HCEC 1CT (cell line): ENCODE measurements at regions not wholly inside any gene's neighbourhood (a gene's known extent, or its start where the extent isn't known, plus 50 kb on each side); places are given as distances from the start of the nearest gene placed in this dataset.
"Not testable (repeated sequence)": the region's sequence is repeated elsewhere in the genome, so short reads cannot be mapped to it uniquely, and the experiment has no call there.

ENCODE experiments used
- DNase-seq: peaks from one replicate; pipeline ENCODE4 v3.0.0-alpha.2; 2017

GRCh38 chr15:95600884-95601283, 729.6 kb upstream of the NR2F2 start:
- DNase-seq = no peak

- DNase-seq = no peak
Measured at GRCh38 chr15:95601525-95601924, 729.0 kb upstream of the NR2F2 start.

- no peak for DNase-seq
Measured at GRCh38 chr15:95603802-95604201, 726.7 kb upstream of the NR2F2 start.

- DNase-seq = peak; percentile 86
Measured at GRCh38 chr15:95604634-95605036, 725.9 kb upstream of the NR2F2 start.

- DNase-seq = no peak
Measured at GRCh38 chr15:95605098-95605497, 725.4 kb upstream of the NR2F2 start.

- no peak for DNase-seq
Measured at GRCh38 chr15:95606551-95606950, 723.9 kb upstream of the NR2F2 start.

GRCh38 chr15:95608371-95608770, 722.1 kb upstream of the NR2F2 start:
- no peak for DNase-seq

GRCh38 chr15:95609096-95609495, 721.4 kb upstream of the NR2F2 start:
- peak; percentile 57 for DNase-seq

- DNase-seq = no peak
Measured at GRCh38 chr15:95610945-95611344, 719.6 kb upstream of the NR2F2 start.

- DNase-seq = no peak
Measured at GRCh38 chr15:95615436-95615835, 715.1 kb upstream of the NR2F2 start.

- no peak for DNase-seq
Measured at GRCh38 chr15:95616306-95616705, 714.2 kb upstream of the NR2F2 start.

- peak; percentile 27 for DNase-seq
Measured at GRCh38 chr15:95620934-95621579, 709.4 kb upstream of the NR2F2 start.

GRCh38 chr15:95622843-95623242, 707.7 kb upstream of the NR2F2 start:
- no peak for DNase-seq

GRCh38 chr15:95624100-95624499, 706.4 kb upstream of the NR2F2 start:
- no peak for DNase-seq

GRCh38 chr15:95624616-95625361, 705.7 kb upstream of the NR2F2 start:
- DNase-seq = no peak

GRCh38 chr15:95626501-95627361, 703.8 kb upstream of the NR2F2 start:
- no peak for DNase-seq

GRCh38 chr15:95629503-95630168, 700.9 kb upstream of the NR2F2 start:
- no peak for DNase-seq

GRCh38 chr15:95630683-95631082, 699.8 kb upstream of the NR2F2 start:
- no peak for DNase-seq

GRCh38 chr15:95635666-95636065, 694.8 kb upstream of the NR2F2 start:
- no peak for DNase-seq

GRCh38 chr15:95636107-95636506, 694.4 kb upstream of the NR2F2 start:
- DNase-seq = no peak

GRCh38 chr15:95637234-95637633, 693.3 kb upstream of the NR2F2 start:
- DNase-seq = not testable (repeated sequence)

- DNase-seq = no peak
Measured at GRCh38 chr15:95639208-95639607, 691.3 kb upstream of the NR2F2 start.
